HG02973 (cell line): ENCODE measurements at regions not wholly inside any gene's neighbourhood (a gene's known extent, or its start where the extent isn't known, plus 50 kb on each side); places are given as distances from the start of the nearest gene placed in this dataset.
A peak's percentile ranks its signal among the peaks of the same experiment; 100 is the strongest.

Experiments
- ATAC-seq: cut with Tn5 transposase; IDR thresholded peaks from one replicate; pipeline ENCODE4 v1.9.1; 2021; ENCODE audit warnings: moderate library complexity; ENCODE audit not compliant: unreplicated experiment

DNA sequence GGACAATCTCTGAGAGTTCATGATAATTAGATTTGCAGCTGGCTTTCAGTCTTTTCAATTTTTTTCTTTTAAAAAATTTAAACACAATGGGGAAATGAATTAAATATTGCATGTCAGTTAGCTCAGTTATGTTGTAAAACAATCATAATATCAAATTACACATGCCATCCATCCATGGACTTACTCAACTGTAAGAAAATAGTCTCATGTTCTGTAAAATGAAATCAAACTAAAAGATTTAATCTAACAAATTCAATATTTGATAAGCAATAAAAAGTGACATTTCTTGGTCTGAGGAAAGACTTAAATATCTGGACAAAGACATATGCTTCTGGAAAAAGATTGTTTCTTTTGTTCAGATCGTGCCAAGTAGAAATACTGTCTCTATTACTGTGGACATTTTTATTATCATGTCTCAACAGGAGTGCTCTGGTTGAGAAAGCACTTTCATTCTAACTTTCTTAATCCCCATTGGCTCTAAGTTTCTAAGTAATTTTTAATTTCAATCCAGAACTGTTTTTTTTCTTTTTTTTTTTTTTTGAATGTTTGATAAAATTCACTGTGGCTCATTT is 179.2 kb upstream of the FAM3C start:
- no peak for ATAC-seq

DNA sequence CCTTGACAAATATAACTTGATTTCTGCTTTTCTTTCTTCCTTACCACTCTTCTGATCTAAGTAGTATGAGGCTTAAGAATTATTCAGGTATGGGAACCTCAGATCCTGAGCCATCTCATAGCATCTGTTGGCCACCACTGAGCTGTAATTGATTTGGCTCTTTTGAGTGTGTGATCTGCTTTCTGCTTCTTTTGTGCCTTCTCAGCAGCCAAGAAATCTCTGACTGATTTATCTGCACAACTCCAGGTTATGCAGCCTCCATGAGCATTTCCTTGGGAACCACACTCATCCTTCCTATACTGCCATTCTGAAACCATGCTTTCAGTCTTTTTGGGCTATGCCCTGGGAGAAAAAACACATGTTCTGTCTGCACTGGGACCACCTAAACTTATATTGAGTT is 178.0 kb upstream of the FAM3C start:
- no peak for ATAC-seq

DNA sequence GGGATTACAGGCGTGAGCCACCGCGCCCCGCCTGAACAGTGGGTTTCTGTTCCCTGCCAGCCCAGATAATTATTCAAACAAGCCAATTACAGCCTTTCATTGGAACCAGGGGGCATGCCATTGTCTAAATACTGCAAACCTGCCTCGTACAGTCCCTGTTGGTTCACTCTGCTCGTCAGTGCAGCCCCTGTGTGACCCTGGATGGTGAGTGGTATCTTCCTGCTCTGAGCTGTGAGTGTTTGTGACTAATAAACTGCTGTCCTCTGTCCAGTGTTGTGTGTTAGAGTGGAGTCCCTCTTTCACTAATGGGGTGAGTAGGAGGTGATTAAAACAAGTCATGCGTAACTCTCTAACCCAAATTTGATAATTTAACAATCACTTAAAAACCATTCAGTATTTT is 176.5 kb upstream of the FAM3C start:
- ATAC-seq: no peak

DNA sequence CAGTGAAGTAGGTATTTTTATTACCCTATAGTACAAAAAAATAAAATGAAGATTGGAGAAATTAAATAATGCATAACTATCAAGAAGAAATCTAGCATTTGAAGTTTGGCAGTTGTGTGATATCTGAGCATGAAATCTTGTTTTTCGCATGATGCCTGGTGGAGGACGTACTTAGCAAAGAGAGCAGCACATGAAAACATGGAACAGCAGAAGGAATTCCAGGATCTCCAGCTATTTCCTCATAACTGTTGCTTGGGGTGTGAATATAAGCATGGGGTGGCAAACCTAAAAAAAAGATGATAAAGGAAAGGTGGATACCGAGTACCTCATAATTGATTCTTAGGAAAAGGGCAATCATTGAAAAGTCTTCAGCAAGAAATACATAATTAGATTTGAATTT is 174.3 kb upstream of the FAM3C start:
- no peak for ATAC-seq

DNA sequence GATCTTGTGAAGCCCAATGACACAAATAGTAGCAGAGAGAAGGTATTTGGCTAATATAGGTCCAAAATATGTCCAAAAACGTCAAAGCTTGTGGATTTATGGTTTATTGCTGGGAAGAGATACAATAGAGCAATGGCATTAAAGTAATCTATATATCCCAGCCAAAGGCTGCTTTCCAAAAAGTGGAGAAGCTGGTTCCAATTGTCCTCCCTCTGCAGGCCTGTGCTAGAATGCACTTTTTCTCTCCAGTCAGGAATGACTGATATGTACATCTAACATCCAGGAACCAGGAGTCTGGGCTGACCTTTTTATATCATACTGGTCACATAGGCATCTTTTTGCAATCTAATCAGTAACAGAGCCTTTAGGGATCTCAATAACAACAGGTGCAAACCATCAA is 167.1 kb upstream of the FAM3C start:
- no peak for ATAC-seq

DNA sequence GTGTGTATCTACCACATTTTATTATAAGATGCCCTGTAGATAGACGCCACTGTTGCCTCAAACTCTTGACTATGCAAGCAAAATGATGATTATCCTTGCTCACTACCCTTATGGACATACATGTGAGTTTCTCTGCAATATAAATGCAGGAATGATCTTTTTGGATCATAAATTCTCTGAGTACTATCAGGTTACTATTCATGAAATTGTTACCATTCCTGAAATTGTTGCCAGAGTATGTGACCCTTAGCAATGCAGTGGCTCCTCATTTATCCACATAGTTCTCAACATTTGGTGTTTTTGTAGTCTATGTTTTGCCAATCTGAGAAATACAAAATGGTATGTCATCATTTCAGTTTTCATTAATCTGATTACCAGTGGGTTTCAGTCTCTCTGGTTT is 166.2 kb upstream of the FAM3C start:
- no peak for ATAC-seq

DNA sequence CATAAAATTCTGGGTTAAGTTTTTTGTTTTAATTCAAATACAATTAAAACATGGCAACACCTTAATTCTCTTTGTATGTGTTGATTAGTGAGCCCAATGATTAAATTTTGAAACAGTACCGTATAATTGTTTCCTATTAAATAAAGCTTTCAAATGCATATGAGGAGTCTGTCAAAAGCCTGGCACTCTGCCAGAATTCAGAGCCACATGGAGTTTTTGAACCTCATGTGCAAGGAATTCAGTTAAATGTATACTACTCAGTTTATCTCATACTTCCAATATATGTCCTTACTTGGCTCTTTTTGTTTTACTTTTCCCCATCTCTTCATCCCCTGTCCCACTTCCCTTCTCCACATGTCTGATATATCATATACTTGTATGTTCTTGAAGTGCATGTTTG is 165.6 kb upstream of the FAM3C start:
- ATAC-seq: no peak

DNA sequence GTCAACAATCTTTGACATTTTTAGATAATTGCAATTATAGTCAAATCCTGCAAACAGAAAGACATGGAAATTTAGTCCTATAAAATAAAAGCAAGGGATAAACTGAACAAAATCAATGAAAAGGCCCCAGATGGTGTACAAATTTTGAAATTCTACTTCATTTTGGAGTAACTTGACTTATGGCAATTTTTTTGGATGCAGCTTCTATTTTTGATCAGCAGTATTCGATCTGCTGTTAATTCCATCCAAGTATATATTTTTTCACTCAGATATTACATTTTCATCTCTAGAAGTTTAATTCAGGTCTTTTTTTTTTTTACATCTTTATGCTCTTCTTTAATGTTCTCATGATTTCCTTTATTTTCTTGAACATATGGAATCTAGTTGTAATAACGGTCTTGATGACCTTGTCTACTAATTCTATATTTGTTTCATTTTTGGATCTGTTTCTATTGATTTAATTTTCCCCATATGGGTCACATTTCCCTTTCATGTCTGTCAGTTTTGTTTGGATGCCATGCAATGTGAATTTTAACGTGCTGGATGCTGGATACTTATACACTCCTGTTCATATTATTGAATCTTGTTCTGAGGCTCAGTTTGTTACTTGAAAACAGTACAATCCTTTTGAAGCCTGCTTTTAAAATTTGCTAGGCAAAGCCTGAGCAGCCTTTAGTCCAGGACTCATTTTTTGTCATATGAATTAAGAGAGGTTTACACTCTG is 164.3 kb upstream of the FAM3C start:
- ATAC-seq: no peak

DNA sequence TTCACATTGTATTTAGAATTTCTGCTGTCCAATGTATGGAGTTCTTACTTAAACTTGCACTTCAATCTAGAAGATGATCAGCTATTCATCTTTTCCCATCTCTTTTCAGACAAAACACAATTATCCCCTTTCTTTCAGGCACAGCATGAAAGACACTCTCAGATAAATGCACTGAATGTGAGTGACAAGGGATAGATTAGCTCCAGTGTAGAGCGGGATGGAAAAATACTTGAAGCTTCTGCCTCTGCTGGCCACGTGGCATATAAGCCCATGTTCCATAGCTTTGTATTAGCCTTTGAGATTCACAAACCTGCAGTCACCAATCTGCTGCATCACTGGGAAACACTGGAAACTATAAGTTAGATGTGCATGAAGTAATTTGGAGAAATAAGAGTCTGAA is 162.2 kb upstream of the FAM3C start:
- ATAC-seq: no peak

DNA sequence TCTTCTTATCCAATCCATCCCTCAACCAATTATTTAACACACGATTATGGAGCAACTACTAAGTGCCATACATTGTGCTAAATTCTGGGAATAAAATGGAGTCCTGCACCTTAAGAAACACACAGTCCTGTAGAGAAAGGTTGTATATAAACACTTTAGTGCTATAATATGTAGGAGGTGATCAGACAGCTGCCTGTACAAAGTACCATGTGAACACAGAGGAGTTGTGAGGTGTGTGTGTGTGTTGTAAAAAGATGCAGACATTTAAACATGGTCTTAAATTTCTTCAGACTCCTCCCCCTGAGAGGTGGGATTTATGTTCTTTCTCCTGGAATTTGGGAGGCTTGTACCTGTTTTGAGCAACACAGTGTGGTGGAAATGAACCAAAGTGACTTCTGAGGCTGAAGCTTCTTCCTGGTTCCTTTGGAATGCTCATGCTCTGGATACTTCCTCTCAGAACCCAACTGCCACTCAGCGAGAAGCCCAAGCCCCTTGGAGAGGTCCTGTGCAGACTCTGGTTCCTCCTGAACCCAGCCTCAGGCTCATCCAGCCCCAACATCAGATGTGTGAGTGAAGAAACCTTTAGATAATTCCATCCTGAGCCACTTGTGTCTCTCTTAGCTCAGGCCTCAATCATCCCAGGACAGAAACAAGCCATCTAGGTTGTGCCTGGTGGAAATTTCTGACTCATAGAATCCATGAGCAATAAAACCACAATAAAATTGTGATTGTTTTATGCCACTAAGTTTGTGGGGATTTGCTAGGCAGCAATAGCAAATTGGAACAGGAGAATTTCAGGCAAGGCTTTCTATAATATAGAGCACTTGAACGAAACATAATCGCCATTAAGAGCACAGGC is 161.2 kb upstream of the FAM3C start:
- no peak for ATAC-seq

DNA sequence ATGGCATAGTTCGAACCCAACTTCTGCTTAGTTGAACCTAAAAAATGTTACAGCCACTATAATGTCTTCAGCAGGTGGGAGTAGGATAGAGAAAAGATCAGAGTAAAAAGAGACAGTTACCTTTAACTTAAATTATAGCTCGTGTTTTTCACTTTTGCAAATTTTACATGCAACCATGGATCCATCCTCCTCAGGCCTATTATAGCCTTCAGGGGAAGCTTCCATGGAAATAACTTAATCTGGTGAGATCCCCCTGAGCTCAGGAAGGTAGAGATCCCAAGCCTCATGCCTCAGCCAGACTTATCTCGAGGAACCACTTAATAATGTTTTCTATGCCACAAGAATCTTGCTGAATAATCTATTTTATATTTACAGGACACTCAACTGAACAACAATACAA is 159.4 kb upstream of the FAM3C start:
- no peak for ATAC-seq

DNA sequence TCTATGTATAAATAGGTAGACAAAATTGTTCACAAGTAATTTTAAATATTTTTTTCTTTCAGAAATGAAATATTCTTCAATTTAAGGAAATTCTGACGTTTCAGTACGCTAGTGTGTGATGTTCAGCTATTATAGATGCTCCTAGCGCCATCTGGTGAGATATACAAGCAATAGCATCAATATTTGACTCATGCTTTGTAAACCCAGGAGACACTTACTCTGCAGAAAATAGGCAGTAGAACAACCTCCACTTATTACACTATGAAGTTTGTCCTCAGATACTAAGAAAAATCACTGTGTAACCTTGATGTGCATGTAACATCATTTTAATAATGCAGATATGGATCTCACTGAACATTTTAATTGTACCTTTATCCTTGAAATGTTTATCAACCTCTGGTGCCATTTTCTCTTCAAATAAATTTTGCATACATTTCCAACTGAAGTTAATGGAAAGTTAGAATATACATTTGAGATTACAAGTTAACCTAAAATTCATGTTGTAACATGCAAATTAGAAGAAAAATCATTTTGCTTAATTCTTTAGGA is 151.5 kb upstream of the FAM3C start:
- ATAC-seq: peak; percentile 75

DNA sequence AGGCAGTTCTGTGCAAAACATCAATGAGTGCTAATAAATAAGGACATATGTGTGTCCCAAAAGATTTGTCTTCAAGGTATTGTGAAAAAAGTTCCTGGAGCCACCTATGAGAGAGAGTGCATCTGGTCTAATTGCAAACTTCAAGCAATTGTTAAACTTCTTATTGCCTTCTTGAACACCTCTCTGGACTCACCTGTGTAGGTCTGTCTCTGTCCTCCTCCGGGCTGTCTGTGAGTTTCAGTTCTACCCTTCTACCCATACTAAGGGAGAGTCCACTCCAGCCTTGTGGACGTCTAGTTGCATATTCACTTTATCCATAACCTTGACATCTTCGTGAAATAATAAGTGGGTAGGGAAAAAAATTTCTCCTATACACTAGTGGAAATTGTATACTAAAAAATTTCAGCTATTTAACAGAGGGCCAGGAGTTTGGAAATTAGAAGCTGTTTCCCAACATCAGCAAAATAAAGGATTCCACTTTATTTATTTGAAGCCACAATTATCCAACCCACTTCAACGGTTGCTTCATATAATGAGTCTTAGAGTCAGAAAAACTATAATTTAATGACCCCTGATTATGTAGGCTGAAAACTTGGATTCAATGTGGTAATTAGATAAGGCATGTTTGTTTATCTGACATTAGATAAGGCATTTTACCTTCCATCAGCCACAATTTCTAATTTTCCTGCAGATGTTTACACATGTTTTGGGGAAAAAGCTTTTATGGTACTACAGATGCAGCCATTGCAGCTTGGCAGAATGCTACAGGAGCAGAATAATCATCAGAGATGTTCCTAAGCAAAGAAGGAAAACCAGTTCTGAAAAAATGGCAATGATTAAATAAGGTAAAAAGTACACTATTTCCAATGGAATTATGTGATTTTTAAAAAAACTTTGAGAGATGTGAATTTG is 150.8 kb upstream of the FAM3C start:
- no peak for ATAC-seq

DNA sequence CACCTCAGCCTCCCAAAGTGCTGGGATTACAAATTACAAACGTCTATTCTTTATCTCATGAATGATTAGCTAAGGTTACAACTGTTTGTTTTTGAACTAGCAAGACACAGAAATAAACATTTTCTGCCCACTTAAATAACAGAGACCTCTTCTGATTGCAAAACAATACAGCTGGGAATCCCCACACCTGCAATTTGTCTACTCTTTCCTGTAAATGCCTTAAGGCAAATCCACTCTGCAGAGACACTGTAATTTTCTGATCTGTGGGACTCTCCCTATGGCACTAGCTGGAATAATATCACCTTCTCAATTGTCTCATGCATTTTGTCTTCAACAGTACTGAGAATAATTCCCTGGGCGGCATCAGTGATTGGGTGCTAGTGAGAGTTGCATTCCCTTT is 149.3 kb upstream of the FAM3C start:
- ATAC-seq: no peak

DNA sequence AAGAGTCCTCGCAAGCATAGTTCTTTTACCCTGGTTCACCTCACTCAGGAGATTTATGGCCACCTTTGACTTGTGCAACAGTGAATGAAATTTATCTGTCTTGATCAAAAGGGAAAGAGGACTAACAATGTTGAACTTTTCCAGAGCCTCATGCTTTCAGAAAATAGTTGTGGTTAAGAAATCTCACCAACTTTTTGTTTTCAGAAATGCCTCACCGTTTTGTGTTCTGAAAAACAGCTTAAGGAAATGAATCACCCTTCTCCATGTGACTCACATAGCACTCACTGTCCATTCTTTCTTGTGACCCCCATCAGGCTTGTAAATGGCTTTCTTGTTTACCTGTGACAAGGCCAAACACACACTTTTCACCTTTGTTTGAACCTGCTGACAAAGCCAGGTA is 148.6 kb upstream of the FAM3C start:
- ATAC-seq: peak; percentile 73

DNA sequence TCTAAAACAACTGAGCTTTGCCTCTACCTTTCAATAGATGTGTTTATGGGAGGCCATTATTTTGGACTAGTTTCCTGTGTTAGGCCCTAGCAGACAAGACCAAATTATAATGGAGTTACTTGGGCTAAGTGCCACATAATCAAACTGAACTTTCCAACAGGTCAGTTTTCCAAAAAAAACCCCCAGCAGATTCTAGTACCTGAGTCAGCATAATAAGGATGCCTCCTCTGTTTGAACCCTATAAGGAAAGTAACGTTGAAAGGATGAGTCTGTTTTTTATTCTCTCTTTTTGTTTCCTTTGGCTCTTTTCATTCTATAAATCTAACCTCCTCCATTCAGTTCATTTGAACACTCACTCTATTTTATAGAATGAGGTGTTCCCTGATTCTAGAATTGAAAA is 148.1 kb upstream of the FAM3C start:
- ATAC-seq: no peak

DNA sequence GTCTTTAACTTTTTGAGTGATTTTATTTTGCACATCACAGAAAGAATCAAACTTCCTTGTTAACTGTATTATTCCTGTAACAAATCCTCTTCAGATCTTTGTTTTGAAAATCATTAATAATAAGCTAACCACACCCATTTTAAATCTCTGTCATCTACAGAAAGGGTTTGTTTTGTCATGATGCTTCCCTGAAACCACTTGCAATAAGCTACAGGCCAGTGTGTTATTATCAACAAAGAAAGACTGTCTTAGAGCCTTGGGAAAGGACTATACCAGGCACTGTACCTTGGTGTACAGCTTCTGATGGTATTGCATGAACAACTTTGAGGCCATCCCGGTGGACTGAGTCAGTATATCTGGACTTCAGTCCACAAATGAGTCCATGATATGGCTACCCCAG is 145.3 kb upstream of the FAM3C start:
- no peak for ATAC-seq

DNA sequence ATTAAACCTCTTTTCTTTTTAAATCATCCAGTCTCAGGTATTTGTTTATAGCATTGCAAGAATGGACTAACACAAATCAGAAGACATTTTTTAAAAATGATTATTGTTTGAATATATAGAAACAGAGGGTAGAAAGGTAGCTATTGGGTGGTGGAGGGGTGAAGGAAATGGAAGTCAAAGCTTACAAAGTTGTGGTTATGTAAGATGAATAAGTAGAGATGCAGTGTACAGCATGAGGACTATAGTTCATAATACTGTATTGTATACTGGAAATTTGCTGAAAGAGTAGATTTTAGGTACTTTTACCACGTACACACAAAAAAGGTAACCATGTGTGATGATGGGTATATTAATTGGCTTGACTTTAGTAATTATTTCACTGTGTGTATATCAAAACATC is 144.0 kb upstream of the FAM3C start:
- no peak for ATAC-seq

DNA sequence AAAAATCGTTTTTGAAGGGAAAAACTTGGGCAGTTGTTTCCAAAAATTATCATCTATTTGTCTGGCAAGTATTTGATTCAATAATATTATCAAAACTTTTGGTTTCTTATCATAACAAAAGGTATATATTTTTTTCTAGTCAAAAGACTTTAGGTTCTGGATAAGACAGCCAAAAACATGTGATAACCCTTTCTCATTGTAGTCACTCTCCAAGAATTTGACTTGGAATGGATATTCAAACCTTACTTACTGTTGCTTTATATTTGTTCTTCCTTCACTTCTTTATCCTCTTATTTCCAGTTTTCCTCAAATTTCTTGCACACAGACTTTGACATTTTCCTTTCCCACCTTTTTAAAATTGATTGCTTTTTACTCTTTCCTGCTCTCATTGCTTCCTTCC is 140.9 kb upstream of the FAM3C start:
- ATAC-seq: no peak

DNA sequence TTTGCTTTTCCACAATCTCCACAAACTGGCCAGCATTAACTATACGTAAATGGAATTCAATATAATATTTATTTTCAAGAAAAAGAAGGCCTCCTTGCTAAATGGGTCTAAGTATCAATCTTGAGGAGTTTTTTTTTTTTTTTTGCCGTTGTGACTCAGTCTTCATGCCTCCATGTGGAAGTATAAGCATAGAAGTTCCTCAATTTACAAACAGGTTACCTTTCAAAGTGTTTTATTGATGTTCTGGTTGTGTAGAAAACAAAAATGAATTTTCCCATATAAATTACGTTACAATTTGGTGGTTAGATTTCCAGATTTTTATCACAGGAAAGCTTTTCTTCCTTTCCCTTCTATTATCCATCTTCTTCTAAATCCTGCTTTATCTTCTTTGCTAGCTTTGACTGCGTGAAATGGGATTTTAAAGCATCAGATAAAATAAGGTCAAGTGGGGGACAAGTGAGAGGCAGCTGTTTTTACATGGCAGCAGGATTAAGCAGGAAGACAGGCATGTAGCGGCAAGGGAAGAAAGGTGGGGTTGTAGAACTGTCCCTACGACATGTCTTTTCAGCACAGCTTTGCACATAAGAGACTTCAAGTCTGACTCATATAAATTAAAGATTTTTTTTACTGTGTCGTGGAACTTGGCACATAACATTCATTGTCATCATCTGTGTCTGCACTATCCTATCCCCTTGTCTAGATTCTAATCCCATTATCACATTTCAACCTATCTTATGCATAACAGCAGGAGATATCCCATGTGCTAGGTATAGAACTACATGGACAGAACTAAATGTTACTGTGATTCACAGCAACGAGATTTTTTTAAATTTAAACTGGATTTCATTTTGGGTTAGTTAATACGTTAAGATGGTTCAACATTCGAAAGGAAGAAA is 135.3 kb upstream of the FAM3C start:
- no peak for ATAC-seq
